ENCODE measurements at regions not wholly inside any gene's neighbourhood (a gene's known extent, or its start where the extent isn't known, plus 50 kb on each side); places are given as distances from the start of the nearest gene placed in this dataset.

DNA sequence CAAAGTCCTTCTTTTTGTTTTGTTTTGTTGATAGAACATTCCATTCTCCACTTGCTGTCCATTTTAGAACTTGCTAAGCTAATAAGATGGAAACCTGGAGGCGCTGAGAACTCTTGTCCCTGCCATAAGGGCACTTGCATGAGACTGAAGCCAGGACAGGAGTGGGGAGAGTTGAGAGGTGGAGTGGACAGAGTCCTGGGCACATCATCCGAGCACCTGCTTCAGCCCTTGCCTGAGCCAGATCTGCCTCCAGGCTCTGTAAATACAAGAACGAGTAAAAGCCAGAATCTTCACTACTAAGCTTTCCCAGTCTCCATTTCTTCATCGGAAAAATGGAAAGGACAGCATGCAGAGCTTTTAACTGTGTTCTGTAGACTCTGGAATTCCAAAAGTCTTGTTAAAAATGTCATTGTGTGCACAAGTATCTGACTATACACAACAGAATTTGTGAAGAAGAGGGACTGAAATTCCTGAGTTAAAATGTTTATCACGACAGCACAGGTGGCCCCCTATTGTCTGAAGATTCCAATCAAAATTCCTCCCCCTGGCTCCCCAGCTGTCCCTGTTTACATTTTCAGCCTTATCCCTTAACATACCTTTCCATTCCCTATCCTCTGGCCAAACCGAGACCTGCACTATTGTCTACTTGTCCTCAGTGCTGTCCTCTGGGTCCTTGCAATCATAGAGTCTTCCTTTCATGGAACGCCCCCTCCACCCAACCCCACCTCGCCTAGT, 498.2 kb upstream of the TNP1 start:
- Histone ChIP-seq H3K27ac (no peak overlapping the region), H2AFZ (no peak overlapping the region), H3K79me2 (no peaks in the 10 kb centered on the region), H3K9ac (no peak overlapping the region), H3K27me3 (ENCODE audit: control insufficient read depth, insufficient read depth, low read length) (no peaks in the 10 kb centered on the region), H3K36me3 (ENCODE audit: control insufficient read depth, insufficient read depth, low read length) (no peaks in the 10 kb centered on the region), H3K4me1 (peaks cover 9% of the 10 kb centered on the region), H3K4me2 (ENCODE audit: low read length) (no peak overlapping the region), H3K4me3 (ENCODE audit: low read depth, low read length) (no peak overlapping the region), H3K9me3 (ENCODE audit: control insufficient read depth, low read length) (no peaks in the 10 kb centered on the region)
- no peak for TF ChIP-seq CTCF (IDR thresholded peaks at IDR 0.05)

DNA sequence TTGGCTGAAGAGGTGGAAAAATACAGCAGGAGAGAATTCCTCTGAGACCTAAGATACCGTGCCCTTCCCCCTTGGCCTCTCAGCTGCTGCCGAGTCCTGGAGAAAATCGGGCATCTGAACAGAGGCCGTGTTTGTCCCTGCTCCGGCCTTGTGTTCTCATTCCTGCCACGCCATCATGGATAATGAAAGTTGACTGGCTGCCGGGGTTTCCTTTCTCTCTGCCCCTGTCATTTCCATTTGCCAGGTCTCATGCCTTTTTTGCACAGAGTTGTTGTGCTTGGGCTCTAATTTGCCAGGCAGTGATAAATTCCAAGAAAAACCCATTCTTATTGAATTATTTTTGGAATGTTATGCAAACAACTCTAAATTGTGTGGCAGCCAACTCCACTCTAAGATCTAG, 496.9 kb upstream of the TNP1 start:
- TF ChIP-seq CTCF (IDR thresholded peaks at IDR 0.05), result no peak
- H3K9ac ChIP-seq, result no peak overlapping the region
- H3K4me1 ChIP-seq, result peaks cover 7% of the 10 kb centered on the region
- H3K36me3 ChIP-seq (ENCODE audit: control insufficient read depth, insufficient read depth, low read length), result no peaks in the 10 kb centered on the region
- no peaks in the 10 kb centered on the region for H3K27me3 ChIP-seq (ENCODE audit: control insufficient read depth, insufficient read depth, low read length)
- no peak overlapping the region for H3K4me2 ChIP-seq (ENCODE audit: low read length)
- H3K79me2 ChIP-seq, result no peaks in the 10 kb centered on the region
- no peak overlapping the region for H2AFZ ChIP-seq
- H3K9me3 ChIP-seq (ENCODE audit: control insufficient read depth, low read length), result no peaks in the 10 kb centered on the region
- H3K27ac ChIP-seq, result no peak overlapping the region
- no peak overlapping the region for H3K4me3 ChIP-seq (ENCODE audit: low read depth, low read length)

DNA sequence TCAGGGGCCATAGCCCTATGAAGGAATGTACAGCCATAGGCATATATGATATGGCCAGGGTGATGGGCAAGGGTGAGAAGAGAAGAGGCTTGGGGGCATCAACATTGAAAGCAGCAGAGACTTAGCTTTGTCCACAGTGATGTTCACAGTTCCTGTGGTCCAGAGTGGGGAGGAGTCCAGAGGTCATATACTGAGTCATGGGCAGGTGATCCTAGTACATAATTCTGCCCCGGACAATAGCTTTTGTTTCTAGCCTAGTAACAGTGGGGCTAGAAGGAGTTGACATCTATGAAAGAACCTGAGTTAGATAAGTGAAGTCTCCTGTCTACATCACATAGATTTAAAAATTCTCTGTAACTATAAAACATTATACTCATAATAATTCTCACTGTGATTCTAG, 496.3 kb upstream of the TNP1 start:
- Histone ChIP-seq H3K4me1 (peaks cover under 1% of the 10 kb centered on the region), H3K27me3 (ENCODE audit: control insufficient read depth, insufficient read depth, low read length) (no peaks in the 10 kb centered on the region)
- TF ChIP-seq CTCF (IDR thresholded peaks at IDR 0.05), result no peak

DNA sequence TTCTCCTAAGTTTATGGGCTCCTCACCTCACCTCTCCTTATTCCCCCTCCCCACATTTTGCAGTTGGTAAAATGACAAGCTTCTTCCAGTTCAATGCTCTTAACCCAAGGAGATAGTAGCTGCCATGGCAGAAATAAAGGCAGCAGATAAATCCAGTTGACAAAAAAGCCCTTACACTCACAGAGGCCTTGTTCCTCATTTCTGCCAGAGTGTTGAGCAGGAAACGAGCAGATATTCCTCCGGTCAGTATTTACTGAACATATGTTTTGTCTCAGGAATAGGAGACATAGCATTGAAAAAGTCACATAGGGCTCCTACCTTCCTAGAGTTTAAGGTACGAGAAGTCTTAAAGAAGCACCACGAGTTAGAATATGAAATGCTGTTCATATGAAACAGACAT, 493.7 kb upstream of the TNP1 start:
- Histone ChIP-seq H3K27ac (no peak overlapping the region), H3K36me3 (ENCODE audit: control insufficient read depth, insufficient read depth, low read length) (no peaks in the 10 kb centered on the region), H3K9ac (no peak overlapping the region), H3K4me3 (ENCODE audit: low read depth, low read length) (no peak overlapping the region), H3K27me3 (ENCODE audit: control insufficient read depth, insufficient read depth, low read length) (no peaks in the 10 kb centered on the region), H3K4me1 (no peaks in the 10 kb centered on the region), H3K79me2 (no peaks in the 10 kb centered on the region), H3K9me3 (ENCODE audit: control insufficient read depth, low read length) (no peaks in the 10 kb centered on the region), H3K4me2 (ENCODE audit: low read length) (no peak overlapping the region), H2AFZ (no peak overlapping the region)
- no peak for TF ChIP-seq CTCF (IDR thresholded peaks at IDR 0.05)

More for the DNA sequence above, 496.3 kb upstream of the TNP1 start:
- Histone ChIP-seq H3K4me3 (ENCODE audit: low read depth, low read length) (no peak overlapping the region), H3K9me3 (ENCODE audit: control insufficient read depth, low read length) (no peaks in the 10 kb centered on the region), H3K79me2 (no peaks in the 10 kb centered on the region), H2AFZ (no peak overlapping the region), H3K9ac (no peak overlapping the region), H3K36me3 (ENCODE audit: control insufficient read depth, insufficient read depth, low read length) (no peaks in the 10 kb centered on the region), H3K4me2 (ENCODE audit: low read length) (no peak overlapping the region), H3K27ac (no peak overlapping the region)

DNA sequence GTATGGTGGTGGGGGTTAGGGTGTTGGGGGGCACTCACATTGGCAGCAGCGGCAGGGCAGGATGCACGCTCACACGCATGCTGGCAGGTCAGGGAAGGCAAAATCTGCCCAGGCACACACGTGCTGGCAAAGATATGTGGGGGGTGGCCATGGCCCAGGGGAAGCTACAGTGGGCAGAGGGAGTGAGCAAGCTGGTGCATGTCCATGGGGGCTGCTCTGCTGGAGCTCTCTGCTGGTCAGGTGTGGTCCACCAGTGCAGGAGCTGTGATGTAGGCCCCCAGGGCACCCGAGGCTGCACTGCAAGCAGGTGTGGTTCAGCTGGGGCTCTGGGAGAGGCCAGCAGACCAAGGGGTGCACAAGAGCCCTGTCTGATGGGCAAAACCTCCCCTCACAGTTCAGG, 491.5 kb upstream of the TNP1 start:
- no peak overlapping the region for H3K27ac ChIP-seq
- H3K4me2 ChIP-seq (ENCODE audit: low read length), result no peak overlapping the region
- H3K4me3 ChIP-seq (ENCODE audit: low read depth, low read length), result no peak overlapping the region
- no peaks in the 10 kb centered on the region for H3K4me1 ChIP-seq
- no peak overlapping the region for H2AFZ ChIP-seq
- no peaks in the 10 kb centered on the region for H3K79me2 ChIP-seq
- TF ChIP-seq CTCF (IDR thresholded peaks at IDR 0.05), result no peak
- no peaks in the 10 kb centered on the region for H3K9me3 ChIP-seq (ENCODE audit: control insufficient read depth, low read length)
- H3K36me3 ChIP-seq (ENCODE audit: control insufficient read depth, insufficient read depth, low read length), result no peaks in the 10 kb centered on the region
- H3K27me3 ChIP-seq (ENCODE audit: control insufficient read depth, insufficient read depth, low read length), result no peaks in the 10 kb centered on the region
- H3K9ac ChIP-seq, result no peak overlapping the region
